ENCODE measurements at regions not wholly inside any gene's neighbourhood (a gene's known extent, or its start where the extent isn't known, plus 50 kb on each side); places are given as distances from the start of the nearest gene placed in this dataset.

- DNase-seq (ENCODE audit: low spot score), result no peak
Observed at GRCh38 chr9:81532251-81532650, 157.1 kb downstream of the TLE1 start.

- DNase-seq (ENCODE audit: low spot score), result no peak
Observed at GRCh38 chr9:81531511-81531910, 157.8 kb downstream of the TLE1 start.

- no peak for DNase-seq (ENCODE audit: low spot score)
Observed at GRCh38 chr9:81530846-81531245, 158.5 kb downstream of the TLE1 start.

GRCh38 chr9:81530310-81530810, 159.0 kb downstream of the TLE1 start:
- DNase-seq (ENCODE audit: low spot score), result no peak

- no peak for DNase-seq (ENCODE audit: low spot score)
Observed at GRCh38 chr9:81529556-81530193, 159.7 kb downstream of the TLE1 start.

- DNase-seq (ENCODE audit: low spot score), result no peak
Observed at GRCh38 chr9:81526587-81526986, 162.8 kb downstream of the TLE1 start.

GRCh38 chr9:81522716-81523551, 166.4 kb downstream of the TLE1 start:
- peak; percentile 5 for DNase-seq (ENCODE audit: low spot score)

- DNase-seq (ENCODE audit: low spot score), result no peak
Observed at GRCh38 chr9:81521892-81522291, 167.5 kb downstream of the TLE1 start.

GRCh38 chr9:81519816-81520495, 169.4 kb downstream of the TLE1 start:
- no peak for DNase-seq (ENCODE audit: low spot score)

- no peak for DNase-seq (ENCODE audit: low spot score)
Observed at GRCh38 chr9:81517954-81518353, 171.4 kb downstream of the TLE1 start.

- no peak for DNase-seq (ENCODE audit: low spot score)
Observed at GRCh38 chr9:81513059-81513458, 176.3 kb downstream of the TLE1 start.

- no peak for DNase-seq (ENCODE audit: low spot score)
Observed at GRCh38 chr9:81512641-81513040, 176.7 kb downstream of the TLE1 start.

GRCh38 chr9:81508476-81508875, 180.9 kb downstream of the TLE1 start:
- DNase-seq (ENCODE audit: low spot score), result no peak

- DNase-seq (ENCODE audit: low spot score), result no peak
Observed at GRCh38 chr9:81506941-81507864, 182.1 kb downstream of the TLE1 start.

GRCh38 chr9:81499594-81499993, 189.8 kb downstream of the TLE1 start:
- DNase-seq (ENCODE audit: low spot score), result no peak

GRCh38 chr9:81499021-81499454, 190.3 kb downstream of the TLE1 start:
- no peak for DNase-seq (ENCODE audit: low spot score)

GRCh38 chr9:81498576-81498975, 190.8 kb downstream of the TLE1 start:
- no peak for DNase-seq (ENCODE audit: low spot score)

GRCh38 chr9:81497091-81497490, 192.3 kb downstream of the TLE1 start:
- DNase-seq (ENCODE audit: low spot score), result no peak

GRCh38 chr9:81492710-81493447, 196.5 kb downstream of the TLE1 start:
- no peak for DNase-seq (ENCODE audit: low spot score)

- DNase-seq (ENCODE audit: low spot score), result no peak
Observed at GRCh38 chr9:81490605-81491331, 198.6 kb downstream of the TLE1 start.

Data from CD4-positive, alpha-beta T cell treated with Interleukin-15 for 4 hours (primary cell).